ENCODE measurements at regions not wholly inside any gene's neighbourhood (a gene's known extent, or its start where the extent isn't known, plus 50 kb on each side); places are given as distances from the start of the nearest gene placed in this dataset.

DNA sequence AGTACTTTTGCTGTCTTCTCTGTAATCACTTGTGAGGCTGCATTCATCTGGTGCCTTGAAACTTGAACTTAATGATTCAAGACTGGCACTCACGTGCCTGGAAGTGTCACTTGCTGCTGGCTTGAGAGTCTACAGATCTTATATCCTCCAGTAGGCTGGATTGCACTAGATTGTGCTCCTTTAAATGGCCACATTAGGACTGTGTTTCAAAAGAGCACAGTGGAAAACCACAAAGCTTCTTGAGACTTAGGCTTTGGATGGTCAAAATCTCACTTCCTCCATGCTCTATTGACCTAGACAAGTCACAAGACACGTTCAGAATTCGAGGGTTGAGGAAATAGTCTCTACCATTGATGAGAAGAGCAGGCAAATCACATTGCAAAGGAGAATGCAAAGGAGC lies 1278.8 kb upstream of the MIR17HG start:
- Histone ChIP-seq H3K4me1 (ENCODE audit: insufficient read depth, insufficient read length) (no peaks in the 10 kb centered on the region), H3K9ac (ENCODE audit: insufficient read length, low read depth) (no peak overlapping the region), H3K4me3 (ENCODE audit: insufficient read length, low read depth) (no peak overlapping the region), H3K27me3 (ENCODE audit: insufficient read depth, insufficient read length) (no peaks in the 10 kb centered on the region), H3K9me3 (ENCODE audit: insufficient read depth, low read length) (no peaks in the 10 kb centered on the region), H3K36me3 (ENCODE audit: insufficient read depth, insufficient read length, low read length) (no peaks in the 10 kb centered on the region)
- DNase-seq (ENCODE audit: low read depth, low spot score): no peak
- TF ChIP-seq SUZ12 (IDR thresholded peaks at IDR 0.05; ENCODE audit: extremely low read depth, insufficient read depth, insufficient read length) (no peak), YY1 (IDR thresholded peaks at IDR 0.05; ENCODE audit: insufficient read depth, insufficient read length) (no peak), ZNF274 (IDR thresholded peaks at IDR 0.05; ENCODE audit: low read depth, low read length) (no peak)

DNA sequence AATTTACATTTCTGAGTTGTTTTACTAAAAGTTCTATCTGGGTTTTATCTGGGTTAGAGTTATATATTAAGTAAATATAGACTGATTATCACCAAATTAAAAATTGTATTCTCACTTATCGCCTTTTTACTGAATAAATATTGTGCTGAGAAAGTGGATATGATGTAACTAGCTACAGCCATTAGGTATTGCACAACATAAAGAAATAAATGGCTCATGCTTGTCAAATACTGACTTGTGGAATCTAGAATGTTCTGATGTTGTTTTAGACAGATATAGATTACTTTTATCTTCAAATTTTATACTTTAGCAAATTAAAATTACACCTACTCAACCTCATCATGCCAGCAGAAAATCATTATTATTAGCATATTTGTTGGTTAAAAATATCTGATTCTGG lies 1277.1 kb upstream of the MIR17HG start:
- H3K27me3 ChIP-seq (ENCODE audit: insufficient read depth, insufficient read length): no peaks in the 10 kb centered on the region
- TF ChIP-seq SUZ12 (IDR thresholded peaks at IDR 0.05; ENCODE audit: extremely low read depth, insufficient read depth, insufficient read length) (no peak), ZNF274 (IDR thresholded peaks at IDR 0.05; ENCODE audit: low read depth, low read length) (no peak), YY1 (IDR thresholded peaks at IDR 0.05; ENCODE audit: insufficient read depth, insufficient read length) (no peak)
- no peaks in the 10 kb centered on the region for H3K9me3 ChIP-seq (ENCODE audit: insufficient read depth, low read length)
- no peak overlapping the region for H3K4me3 ChIP-seq (ENCODE audit: insufficient read length, low read depth)
- H3K36me3 ChIP-seq (ENCODE audit: insufficient read depth, insufficient read length, low read length): no peaks in the 10 kb centered on the region
- no peak for DNase-seq (ENCODE audit: low read depth, low spot score)
- H3K4me1 ChIP-seq (ENCODE audit: insufficient read depth, insufficient read length): no peaks in the 10 kb centered on the region
- no peak overlapping the region for H3K9ac ChIP-seq (ENCODE audit: insufficient read length, low read depth)

DNA sequence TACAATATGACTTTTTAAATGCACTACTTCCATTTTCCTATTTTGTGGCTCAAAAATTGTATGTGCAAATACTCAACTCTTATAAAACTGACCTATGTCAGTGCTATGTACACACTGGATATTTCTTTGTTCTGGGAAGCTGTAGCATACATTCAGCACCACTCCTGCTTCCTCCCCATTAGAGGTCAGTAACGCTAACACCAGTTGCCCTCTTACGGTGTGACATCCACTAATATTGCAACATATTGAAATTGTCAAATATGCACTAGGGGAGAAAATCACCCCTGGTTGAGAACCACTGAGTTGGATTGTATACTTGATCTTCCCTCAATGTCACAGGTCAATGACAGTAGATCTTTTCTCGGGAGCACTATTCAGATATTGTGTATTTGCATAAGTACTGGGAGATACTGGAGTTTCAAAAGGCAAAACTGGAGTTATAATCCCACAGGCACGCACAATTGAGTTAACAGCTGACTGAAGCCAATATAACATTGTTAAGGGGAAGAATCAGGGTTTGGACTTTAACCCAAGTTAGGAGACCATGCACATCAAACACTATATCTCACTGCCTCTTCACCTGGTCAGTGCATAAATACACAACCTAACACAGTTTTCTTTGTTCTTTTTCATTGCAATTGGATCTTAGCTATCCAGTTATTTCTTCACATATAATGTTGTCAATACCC lies 1276.5 kb upstream of the MIR17HG start:
- H3K27me3 ChIP-seq (ENCODE audit: insufficient read depth, insufficient read length): no peaks in the 10 kb centered on the region
- H3K4me1 ChIP-seq (ENCODE audit: insufficient read depth, insufficient read length): no peaks in the 10 kb centered on the region
- no peak for DNase-seq (ENCODE audit: low read depth, low spot score)
- H3K4me3 ChIP-seq (ENCODE audit: insufficient read length, low read depth): no peak overlapping the region
- no peaks in the 10 kb centered on the region for H3K9me3 ChIP-seq (ENCODE audit: insufficient read depth, low read length)
- no peak overlapping the region for H3K9ac ChIP-seq (ENCODE audit: insufficient read length, low read depth)
- TF ChIP-seq ZNF274 (IDR thresholded peaks at IDR 0.05; ENCODE audit: low read depth, low read length): no peak
- TF ChIP-seq SUZ12 (IDR thresholded peaks at IDR 0.05; ENCODE audit: extremely low read depth, insufficient read depth, insufficient read length): no peak
- TF ChIP-seq YY1 (IDR thresholded peaks at IDR 0.05; ENCODE audit: insufficient read depth, insufficient read length): no peak
- no peaks in the 10 kb centered on the region for H3K36me3 ChIP-seq (ENCODE audit: insufficient read depth, insufficient read length, low read length)

DNA sequence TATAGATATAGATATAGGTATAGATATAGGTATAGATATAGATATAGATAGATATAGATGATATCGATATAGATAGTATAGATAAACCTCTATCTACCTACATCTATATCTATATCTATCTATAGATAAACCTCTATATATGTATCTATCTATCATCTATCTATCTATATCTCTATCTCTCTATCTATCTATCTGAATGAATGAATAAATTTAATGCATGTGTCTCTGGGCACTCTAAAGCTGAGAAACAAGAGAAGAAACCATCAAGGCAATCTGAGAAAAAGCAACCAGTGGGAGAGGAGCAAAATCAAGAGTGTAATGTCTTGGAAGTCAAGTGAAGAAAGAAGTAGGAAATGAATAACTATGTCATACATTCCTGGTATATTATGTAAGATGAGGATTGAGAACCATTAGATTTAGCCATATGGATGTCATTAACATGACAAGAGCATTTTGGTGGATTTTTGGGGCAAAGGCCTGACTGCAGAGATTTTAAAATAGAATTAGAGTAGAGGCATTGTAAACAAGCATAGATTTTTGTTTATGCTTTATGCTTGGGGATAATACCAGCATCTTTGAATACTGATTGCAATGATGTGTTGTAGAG lies 1262.7 kb upstream of the MIR17HG start:
- H3K9me3 ChIP-seq (ENCODE audit: insufficient read depth, low read length): no peaks in the 10 kb centered on the region
- DNase-seq (ENCODE audit: low read depth, low spot score): no peak
- H3K27me3 ChIP-seq (ENCODE audit: insufficient read depth, insufficient read length): no peaks in the 10 kb centered on the region
- no peak overlapping the region for H3K9ac ChIP-seq (ENCODE audit: insufficient read length, low read depth)
- H3K4me1 ChIP-seq (ENCODE audit: insufficient read depth, insufficient read length): no peaks in the 10 kb centered on the region
- H3K36me3 ChIP-seq (ENCODE audit: insufficient read depth, insufficient read length, low read length): no peaks in the 10 kb centered on the region
- no peak overlapping the region for H3K4me3 ChIP-seq (ENCODE audit: insufficient read length, low read depth)
- TF ChIP-seq SUZ12 (IDR thresholded peaks at IDR 0.05; ENCODE audit: extremely low read depth, insufficient read depth, insufficient read length): no peak
- no peak for TF ChIP-seq ZNF274 (IDR thresholded peaks at IDR 0.05; ENCODE audit: low read depth, low read length)
- no peak for TF ChIP-seq YY1 (IDR thresholded peaks at IDR 0.05; ENCODE audit: insufficient read depth, insufficient read length)

DNA sequence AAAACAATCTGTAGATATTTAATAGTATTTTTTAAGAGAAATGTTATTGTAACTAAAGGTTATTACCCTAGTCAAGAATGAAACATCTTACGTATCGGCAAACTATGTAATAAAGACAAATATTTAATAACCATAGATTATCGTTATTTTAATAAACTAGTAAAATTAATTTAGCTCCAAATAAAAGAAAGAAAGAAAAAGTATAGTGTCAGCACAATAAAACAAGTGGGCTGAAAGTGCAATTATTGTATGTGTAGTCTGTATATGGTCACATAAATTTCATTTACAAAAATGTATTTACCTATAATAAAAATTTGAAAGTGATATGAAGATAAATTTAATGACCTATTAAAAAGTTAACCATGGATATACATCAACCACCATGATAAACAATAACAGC lies 1258.4 kb upstream of the MIR17HG start:
- DNase-seq (ENCODE audit: low read depth, low spot score): no peak
- TF ChIP-seq ZNF274 (IDR thresholded peaks at IDR 0.05; ENCODE audit: low read depth, low read length) (no peak), SUZ12 (IDR thresholded peaks at IDR 0.05; ENCODE audit: extremely low read depth, insufficient read depth, insufficient read length) (no peak), YY1 (IDR thresholded peaks at IDR 0.05; ENCODE audit: insufficient read depth, insufficient read length) (no peak)
- H3K9me3 ChIP-seq (ENCODE audit: insufficient read depth, low read length): no peaks in the 10 kb centered on the region
- no peak overlapping the region for H3K4me3 ChIP-seq (ENCODE audit: insufficient read length, low read depth)
- no peaks in the 10 kb centered on the region for H3K27me3 ChIP-seq (ENCODE audit: insufficient read depth, insufficient read length)
- H3K36me3 ChIP-seq (ENCODE audit: insufficient read depth, insufficient read length, low read length): no peaks in the 10 kb centered on the region
- no peaks in the 10 kb centered on the region for H3K4me1 ChIP-seq (ENCODE audit: insufficient read depth, insufficient read length)
- H3K9ac ChIP-seq (ENCODE audit: insufficient read length, low read depth): no peak overlapping the region

DNA sequence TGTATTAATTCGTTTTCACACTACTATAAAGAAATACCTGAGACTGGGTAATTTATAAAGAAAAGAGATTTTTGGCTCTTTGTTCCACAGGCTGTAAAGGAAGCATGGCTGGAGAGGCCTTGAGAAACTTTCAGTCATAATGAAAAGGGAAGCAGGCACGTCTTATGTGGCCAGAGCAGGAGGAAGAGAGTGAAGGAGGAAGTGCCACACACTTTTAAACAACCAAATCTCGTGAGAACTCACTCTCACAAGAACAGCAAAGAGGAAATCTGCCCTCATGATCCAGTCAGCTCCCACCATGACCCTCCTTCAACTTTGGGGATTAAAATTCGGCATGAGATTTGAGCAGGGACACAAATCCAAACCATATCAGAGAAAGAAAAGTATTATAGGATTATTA lies 1255.9 kb upstream of the MIR17HG start:
- Histone ChIP-seq H3K4me1 (ENCODE audit: insufficient read depth, insufficient read length) (no peaks in the 10 kb centered on the region), H3K9ac (ENCODE audit: insufficient read length, low read depth) (no peak overlapping the region), H3K27me3 (ENCODE audit: insufficient read depth, insufficient read length) (no peaks in the 10 kb centered on the region), H3K36me3 (ENCODE audit: insufficient read depth, insufficient read length, low read length) (no peaks in the 10 kb centered on the region), H3K9me3 (ENCODE audit: insufficient read depth, low read length) (no peaks in the 10 kb centered on the region), H3K4me3 (ENCODE audit: insufficient read length, low read depth) (no peak overlapping the region)
- DNase-seq (ENCODE audit: low read depth, low spot score): no peak
- TF ChIP-seq SUZ12 (IDR thresholded peaks at IDR 0.05; ENCODE audit: extremely low read depth, insufficient read depth, insufficient read length) (no peak), ZNF274 (IDR thresholded peaks at IDR 0.05; ENCODE audit: low read depth, low read length) (no peak), YY1 (IDR thresholded peaks at IDR 0.05; ENCODE audit: insufficient read depth, insufficient read length) (no peak)

DNA sequence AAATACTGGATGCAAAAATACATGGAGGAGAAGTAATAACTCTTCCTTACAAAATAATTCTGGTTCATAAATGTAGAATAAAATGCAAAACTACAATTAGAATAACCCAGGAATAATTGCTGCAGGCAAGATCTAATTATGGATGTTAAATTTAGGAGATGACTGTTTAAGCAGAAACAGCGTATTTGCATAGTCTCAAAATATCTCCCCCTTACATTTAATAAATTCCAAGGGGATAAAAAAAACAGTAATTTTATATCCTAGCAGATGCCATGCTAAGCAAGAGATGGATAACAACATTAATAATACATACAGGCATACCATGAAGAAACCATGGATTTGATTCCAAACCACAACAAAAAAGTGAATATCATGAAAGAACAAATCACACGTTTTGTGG lies 1253.1 kb upstream of the MIR17HG start:
- Histone ChIP-seq H3K36me3 (ENCODE audit: insufficient read depth, insufficient read length, low read length) (no peaks in the 10 kb centered on the region), H3K9me3 (ENCODE audit: insufficient read depth, low read length) (no peaks in the 10 kb centered on the region), H3K27me3 (ENCODE audit: insufficient read depth, insufficient read length) (no peaks in the 10 kb centered on the region), H3K9ac (ENCODE audit: insufficient read length, low read depth) (no peak overlapping the region), H3K4me3 (ENCODE audit: insufficient read length, low read depth) (no peak overlapping the region), H3K4me1 (ENCODE audit: insufficient read depth, insufficient read length) (no peaks in the 10 kb centered on the region)
- DNase-seq (ENCODE audit: low read depth, low spot score): no peak
- TF ChIP-seq SUZ12 (IDR thresholded peaks at IDR 0.05; ENCODE audit: extremely low read depth, insufficient read depth, insufficient read length) (no peak), ZNF274 (IDR thresholded peaks at IDR 0.05; ENCODE audit: low read depth, low read length) (no peak), YY1 (IDR thresholded peaks at IDR 0.05; ENCODE audit: insufficient read depth, insufficient read length) (no peak)
